ENCODE measurements at regions not wholly inside any gene's neighbourhood (a gene's known extent, or its start where the extent isn't known, plus 50 kb on each side); places are given as distances from the start of the nearest gene placed in this dataset.
A peak's percentile ranks its signal among the peaks of the same experiment; 100 is the strongest.

GRCh38 chr5:118723021-118723338 lies 265.4 kb downstream of the DTWD2 start (continued):
- TF ChIP-seq SP1 (IDR thresholded peaks at IDR 0.05; ENCODE audit: low read depth, low read length) (no peak), JUND (IDR thresholded peaks at IDR 0.05; ENCODE audit: low read depth, low read length) (no peak), RAD21 (IDR thresholded peaks at IDR 0.05; ENCODE audit: insufficient read depth, low read depth, low read length) (0 out of 2 replicates have a peak, but pooled peaks have one; percentile 3), GATAD2B (conservative IDR thresholded peaks at IDR 0.05; ENCODE audit: low read depth) (0 out of 2 replicates have a peak, but pooled peaks have one; percentile 10), HDGF (IDR thresholded peaks at IDR 0.05) (no peak), MTA3 (IDR thresholded peaks at IDR 0.05; ENCODE audit: borderline replicate concordance, low read length) (no peak; the same call in 1 of the 2 replicates), NFYB (IDR thresholded peaks at IDR 0.05; ENCODE audit: insufficient read depth, low read depth, low read length) (no peak), CREB1 (IDR thresholded peaks at IDR 0.05; ENCODE audit: low read depth) (peak; percentile 62; the same call in 1 of the 2 replicates), NBN (IDR thresholded peaks at IDR 0.05) (no peak), YY1 (IDR thresholded peaks at IDR 0.05; ENCODE audit: low read depth, low read length) (no peak), ESRRA (IDR thresholded peaks at IDR 0.05; ENCODE audit: low read length) (no peak), TBL1XR1 (IDR thresholded peaks at IDR 0.05; ENCODE audit: low read depth, low read length) (0 out of 2 replicates have a peak, but pooled peaks have one; percentile 57), USF2 (IDR thresholded peaks at IDR 0.05; ENCODE audit: borderline replicate concordance, low read depth, low read length) (no peak; the same call in 1 of the 2 replicates), PRDM15 (CRISPR knock-in tag; IDR thresholded peaks at IDR 0.05) (no peak), TCF12 (IDR thresholded peaks at IDR 0.05; ENCODE audit: low read depth, low read length) (peak; percentile 96), CBX5 (IDR thresholded peaks at IDR 0.05; ENCODE audit: low read depth) (no peak), LARP7 (IDR thresholded peaks at IDR 0.05) (no peak), IRF3 (IDR thresholded peaks at IDR 0.05) (no peak), NR2F1 (conservative IDR thresholded peaks at IDR 0.05) (peak; percentile 97), CREM (IDR thresholded peaks at IDR 0.05; ENCODE audit: low read depth) (peak; percentile 56; the same call in 1 of the 2 replicates), ZNF687 (IDR thresholded peaks at IDR 0.05) (no peak; the same call in 1 of the 2 replicates)

Data from GM12878 (cell line).